ENCODE measurements at regions not wholly inside any gene's neighbourhood (a gene's known extent, or its start where the extent isn't known, plus 50 kb on each side); places are given as distances from the start of the nearest gene placed in this dataset.
"Not testable (repeated sequence)": the region's sequence is repeated elsewhere in the genome, so short reads cannot be mapped to it uniquely, and the experiment has no call there.

- peaks cover 2 to 3% of the 10 kb centered on the region in 2 donors for H3K4me1 ChIP-seq (ENCODE audit: control insufficient read depth in 2 of 2, insufficient read depth in 1 of 2, low read depth in 1 of 2, low read length in 2 of 2)
- no peak overlapping the region for H3K18ac ChIP-seq (ENCODE audit: low read length)
- no peak overlapping the region for H2AFZ ChIP-seq (ENCODE audit: low read length)
- H4K8ac ChIP-seq (ENCODE audit: low read depth, low read length) = no peak overlapping the region
- no peak overlapping the region for H3K23ac ChIP-seq (ENCODE audit: low read depth, low read length, poor library complexity)
- H2BK120ac ChIP-seq (ENCODE audit: low read depth, low read length) = no peak overlapping the region
- H3K4me2 ChIP-seq (ENCODE audit: insufficient read depth, low read length, poor library complexity, severe bottlenecking) = no peak overlapping the region
- H2BK12ac ChIP-seq (ENCODE audit: low read length) = no peak overlapping the region
- no peak overlapping the region for H3K27ac ChIP-seq (replicated peaks; ENCODE audit: low read length)
- no peak overlapping the region for H3K4ac ChIP-seq (ENCODE audit: low read length)
- no peak overlapping the region for H3K4me3 ChIP-seq (ENCODE audit: low read length in 2 of 2)
- WGBS, 2 donors (ENCODE audit: extremely low coverage in 2 of 2, insufficient read length in 2 of 2, insufficient replicate concordance in 1 of 2) = no CpG with 5 or more reads among the region's 1 CpG
- no peak overlapping the region for H4K91ac ChIP-seq (ENCODE audit: low read depth, low read length, poor library complexity)
- no peak overlapping the region for H2BK5ac ChIP-seq (ENCODE audit: low read length)
- no peak overlapping the region for H3K14ac ChIP-seq (ENCODE audit: low read length)
- H3K9ac ChIP-seq (ENCODE audit: low read depth, low read length, poor library complexity) = no peak overlapping the region
- no peaks in the 10 kb centered on the region for H3K79me1 ChIP-seq (ENCODE audit: low read depth, low read length)
- H2BK15ac ChIP-seq (ENCODE audit: low read length) = no peak overlapping the region
- H3K36me3 ChIP-seq (replicated peaks in 1 of 2; ENCODE audit: control insufficient read depth in 2 of 2, insufficient read depth in 2 of 2, low read length in 2 of 2) = no peaks in the 10 kb centered on the region
- H2AK5ac ChIP-seq (ENCODE audit: low read depth, low read length) = no peak overlapping the region
- H3K9me3 ChIP-seq (replicated peaks in 1 of 2; ENCODE audit: control insufficient read depth in 2 of 2, insufficient read depth in 1 of 2, low read depth in 1 of 2, low read length in 2 of 2) = peaks cover 0 to 1% of the 10 kb centered on the region in 2 donors
- no peak for DNase-seq (ENCODE audit: low spot score)
- H3K27me3 ChIP-seq (ENCODE audit: control insufficient read depth in 3 of 3, insufficient read depth in 3 of 3, low read depth in 1 of 3, low read length in 3 of 3) = no peaks in the 10 kb centered on the region
Observed at GRCh38 chr15:21268436-21268940, 171.8 kb downstream of the POTEB3 start.

GRCh38 chr15:21267671-21268395 is 172.5 kb downstream of the POTEB3 start:
- Histone ChIP-seq H3K9ac (ENCODE audit: low read depth, low read length, poor library complexity) (no peak overlapping the region), H3K4me3 (ENCODE audit: low read length in 2 of 2) (no peak overlapping the region), H3K14ac (ENCODE audit: low read length) (no peak overlapping the region), H4K91ac (ENCODE audit: low read depth, low read length, poor library complexity) (no peak overlapping the region), H2AFZ (ENCODE audit: low read length) (no peak overlapping the region), H3K79me1 (ENCODE audit: low read depth, low read length) (no peaks in the 10 kb centered on the region), H3K23ac (ENCODE audit: low read depth, low read length, poor library complexity) (no peak overlapping the region), H3K36me3 (replicated peaks in 1 of 2; ENCODE audit: control insufficient read depth in 2 of 2, insufficient read depth in 2 of 2, low read length in 2 of 2) (no peaks in the 10 kb centered on the region), H2BK5ac (ENCODE audit: low read length) (no peak overlapping the region), H3K4ac (ENCODE audit: low read length) (no peak overlapping the region), H3K9me3 (replicated peaks in 1 of 2; ENCODE audit: control insufficient read depth in 2 of 2, insufficient read depth in 1 of 2, low read depth in 1 of 2, low read length in 2 of 2) (peaks cover 0 to 1% of the 10 kb centered on the region in 2 donors), H2BK120ac (ENCODE audit: low read depth, low read length) (no peak overlapping the region), H2BK15ac (ENCODE audit: low read length) (no peak overlapping the region), H3K27me3 (ENCODE audit: control insufficient read depth in 3 of 3, insufficient read depth in 3 of 3, low read depth in 1 of 3, low read length in 3 of 3) (no peaks in the 10 kb centered on the region), H2AK5ac (ENCODE audit: low read depth, low read length) (no peak overlapping the region), H2BK12ac (ENCODE audit: low read length) (no peak overlapping the region), H3K18ac (ENCODE audit: low read length) (no peak overlapping the region), H3K27ac (replicated peaks; ENCODE audit: low read length) (no peak overlapping the region), H3K4me2 (ENCODE audit: insufficient read depth, low read length, poor library complexity, severe bottlenecking) (no peak overlapping the region), H4K8ac (ENCODE audit: low read depth, low read length) (no peak overlapping the region), H3K4me1 (ENCODE audit: control insufficient read depth in 2 of 2, insufficient read depth in 1 of 2, low read depth in 1 of 2, low read length in 2 of 2) (peaks cover 2 to 3% of the 10 kb centered on the region in 2 donors)
- WGBS, 2 donors (ENCODE audit: extremely low coverage in 2 of 2, insufficient read length in 2 of 2, insufficient replicate concordance in 1 of 2) = no CpG with 5 or more reads among the region's 4 CpGs
- DNase-seq (ENCODE audit: low spot score) = no peak

- WGBS, 2 donors (ENCODE audit: extremely low coverage in 2 of 2, insufficient read length in 2 of 2, insufficient replicate concordance in 1 of 2) = no CpG with 5 or more reads among the region's 2 CpGs
- H4K8ac ChIP-seq (ENCODE audit: low read depth, low read length) = no peak overlapping the region
- no peak overlapping the region for H3K18ac ChIP-seq (ENCODE audit: low read length)
- H2AK5ac ChIP-seq (ENCODE audit: low read depth, low read length) = no peak overlapping the region
- no peak overlapping the region for H3K4ac ChIP-seq (ENCODE audit: low read length)
- DNase-seq (ENCODE audit: low spot score) = no peak
- no peak overlapping the region for H3K27ac ChIP-seq (replicated peaks; ENCODE audit: low read length)
- no peaks in the 10 kb centered on the region for H3K79me1 ChIP-seq (ENCODE audit: low read depth, low read length)
- no peak overlapping the region for H3K14ac ChIP-seq (ENCODE audit: low read length)
- no peaks in the 10 kb centered on the region for H3K36me3 ChIP-seq (replicated peaks in 1 of 2; ENCODE audit: control insufficient read depth in 2 of 2, insufficient read depth in 2 of 2, low read length in 2 of 2)
- H2BK5ac ChIP-seq (ENCODE audit: low read length) = no peak overlapping the region
- no peak overlapping the region for H2BK15ac ChIP-seq (ENCODE audit: low read length)
- H2BK120ac ChIP-seq (ENCODE audit: low read depth, low read length) = no peak overlapping the region
- no peak overlapping the region for H3K4me3 ChIP-seq (ENCODE audit: low read length in 2 of 2)
- no peak overlapping the region for H2BK12ac ChIP-seq (ENCODE audit: low read length)
- peaks cover 0 to 1% of the 10 kb centered on the region in 2 donors for H3K9me3 ChIP-seq (replicated peaks in 1 of 2; ENCODE audit: control insufficient read depth in 2 of 2, insufficient read depth in 1 of 2, low read depth in 1 of 2, low read length in 2 of 2)
- H3K23ac ChIP-seq (ENCODE audit: low read depth, low read length, poor library complexity) = no peak overlapping the region
- H4K91ac ChIP-seq (ENCODE audit: low read depth, low read length, poor library complexity) = no peak overlapping the region
- H2AFZ ChIP-seq (ENCODE audit: low read length) = no peak overlapping the region
- peaks cover 2 to 3% of the 10 kb centered on the region in 2 donors for H3K4me1 ChIP-seq (ENCODE audit: control insufficient read depth in 2 of 2, insufficient read depth in 1 of 2, low read depth in 1 of 2, low read length in 2 of 2)
- H3K4me2 ChIP-seq (ENCODE audit: insufficient read depth, low read length, poor library complexity, severe bottlenecking) = no peak overlapping the region
- no peak overlapping the region for H3K9ac ChIP-seq (ENCODE audit: low read depth, low read length, poor library complexity)
- no peaks in the 10 kb centered on the region for H3K27me3 ChIP-seq (ENCODE audit: control insufficient read depth in 3 of 3, insufficient read depth in 3 of 3, low read depth in 1 of 3, low read length in 3 of 3)
Observed at GRCh38 chr15:21267226-21267625, 173.1 kb downstream of the POTEB3 start.

GRCh38 chr15:21265628-21266027 is 174.7 kb downstream of the POTEB3 start:
- not testable (repeated sequence) for H2AFZ ChIP-seq (ENCODE audit: low read length); H4K91ac ChIP-seq (ENCODE audit: low read depth, low read length, poor library complexity); H2BK120ac ChIP-seq (ENCODE audit: low read depth, low read length); H3K27me3 ChIP-seq (ENCODE audit: control insufficient read depth in 3 of 3, insufficient read depth in 3 of 3, low read depth in 1 of 3, low read length in 3 of 3); H2AK5ac ChIP-seq (ENCODE audit: low read depth, low read length); H2BK15ac ChIP-seq (ENCODE audit: low read length); H3K23ac ChIP-seq (ENCODE audit: low read depth, low read length, poor library complexity); H3K79me1 ChIP-seq (ENCODE audit: low read depth, low read length); H3K9ac ChIP-seq (ENCODE audit: low read depth, low read length, poor library complexity); H2BK5ac ChIP-seq (ENCODE audit: low read length); H3K27ac ChIP-seq (replicated peaks; ENCODE audit: low read length); H3K4me2 ChIP-seq (ENCODE audit: insufficient read depth, low read length, poor library complexity, severe bottlenecking); DNase-seq (ENCODE audit: low spot score); H3K4ac ChIP-seq (ENCODE audit: low read length); H3K9me3 ChIP-seq (replicated peaks in 1 of 2; ENCODE audit: control insufficient read depth in 2 of 2, insufficient read depth in 1 of 2, low read depth in 1 of 2, low read length in 2 of 2); H3K4me1 ChIP-seq (ENCODE audit: control insufficient read depth in 2 of 2, insufficient read depth in 1 of 2, low read depth in 1 of 2, low read length in 2 of 2); H3K36me3 ChIP-seq (replicated peaks in 1 of 2; ENCODE audit: control insufficient read depth in 2 of 2, insufficient read depth in 2 of 2, low read length in 2 of 2); H3K4me3 ChIP-seq (ENCODE audit: low read length in 2 of 2); H3K14ac ChIP-seq (ENCODE audit: low read length); H2BK12ac ChIP-seq (ENCODE audit: low read length); H4K8ac ChIP-seq (ENCODE audit: low read depth, low read length); H3K18ac ChIP-seq (ENCODE audit: low read length)
- WGBS, 2 donors (ENCODE audit: extremely low coverage in 2 of 2, insufficient read length in 2 of 2, insufficient replicate concordance in 1 of 2) = no CpG with 5 or more reads among the region's 3 CpGs
